ENCODE measurements at regions not wholly inside any gene's neighbourhood (a gene's known extent, or its start where the extent isn't known, plus 50 kb on each side); places are given as distances from the start of the nearest gene placed in this dataset.

DNA sequence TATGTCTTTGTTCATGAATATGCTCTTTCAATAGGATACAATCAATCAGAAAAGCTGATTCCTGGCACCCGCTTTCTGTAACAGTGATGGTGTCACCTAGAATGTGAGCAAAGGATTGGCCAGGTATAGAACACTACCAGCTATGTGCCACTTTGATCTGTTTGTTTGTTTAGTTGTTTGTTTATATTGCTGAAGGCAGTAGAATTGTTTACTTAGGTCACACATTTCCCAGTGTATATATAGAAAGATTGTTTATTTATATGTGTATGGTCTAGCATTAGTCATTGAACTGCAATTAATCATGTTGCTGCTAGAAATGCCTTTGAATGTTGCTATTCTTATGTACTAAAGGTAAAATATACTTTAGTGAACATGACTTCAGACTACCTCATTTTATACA lies 1678.6 kb upstream of the CELF4 start:
- no peak overlapping the region for H2AFZ ChIP-seq (ENCODE audit: low read length)
- H3K18ac ChIP-seq (ENCODE audit: extremely low read depth, low read length) = no peak overlapping the region
- ChIA-PET POLR2A (ENCODE audit: partially characterized antibody) (no interaction called here), CTCF (ENCODE audit: partially characterized antibody) (no interaction called here)
- no peaks in the 10 kb centered on the region for H3K4me1 ChIP-seq (replicated peaks in 1 of 4; ENCODE audit: control insufficient read depth in 3 of 4, insufficient read depth in 4 of 4, low read length in 3 of 4)
- no peaks in the 10 kb centered on the region for H3K79me2 ChIP-seq (ENCODE audit: control insufficient read depth in 1 of 2, insufficient read depth in 2 of 2, low read length in 2 of 2)
- H2BK20ac ChIP-seq (ENCODE audit: low read length) = no peak overlapping the region
- DNase-seq (ENCODE audit: low read depth in 1 of 2, low spot score in 2 of 2) = no peak
- H2BK12ac ChIP-seq (ENCODE audit: low read depth, low read length) = no peak overlapping the region
- no peak overlapping the region for H3K23ac ChIP-seq (ENCODE audit: insufficient read length)
- no peak overlapping the region for H3K4ac ChIP-seq (replicated peaks; ENCODE audit: insufficient read length, low read depth, low read length)
- no peak overlapping the region for H3K9ac ChIP-seq (replicated peaks in 1 of 4; ENCODE audit: extremely low read depth in 1 of 4, low read depth in 3 of 4, low read length in 3 of 4)
- no peaks in the 10 kb centered on the region; a peak in 1 of 8 replicates for H3K36me3 ChIP-seq (ENCODE audit: control insufficient read depth in 2 of 4, insufficient read depth in 4 of 4, low read length in 3 of 4)
- 100% methylated on average over 1 of the region's 1 CpG; no CpG with 5 or more reads in 1 of the 2 experiments for WGBS, 2 experiments (ENCODE audit: extremely low coverage in 1 of 2, insufficient coverage in 1 of 2, insufficient read length in 1 of 2, insufficient replicate concordance in 2 of 2, low coverage in 1 of 2, low lambda C conversion rate in 2 of 2, missing lambda C conversion rate in 1 of 2)
- no peak overlapping the region for H4K8ac ChIP-seq (ENCODE audit: extremely low read depth, insufficient read depth, low read length)
- H3K14ac ChIP-seq (ENCODE audit: insufficient read length) = no peak overlapping the region
- no peaks in the 10 kb centered on the region for H4K20me1 ChIP-seq (replicated peaks in 1 of 2; ENCODE audit: control insufficient read depth in 1 of 2, insufficient read depth in 2 of 2, low read length in 2 of 2)
- FAIRE-seq = no peak
- H3K9me3 ChIP-seq (ENCODE audit: insufficient read depth in 2 of 2, low read depth in 1 of 2, low read length in 1 of 2) = no peaks in the 10 kb centered on the region
- no peak overlapping the region for H3K56ac ChIP-seq (replicated peaks; ENCODE audit: insufficient read length, low read depth, low read length)
- no peak overlapping the region for H4K5ac ChIP-seq (ENCODE audit: insufficient read length, low read depth, low read length)
- no peak for TF ChIP-seq YY1 (IDR thresholded peaks at IDR 0.05; ENCODE audit: low read depth, low read length)
- TF ChIP-seq JUND (IDR thresholded peaks at IDR 0.05; ENCODE audit: low read length) = no peak
- H2BK15ac ChIP-seq (ENCODE audit: low read length) = no peak overlapping the region
- H3K79me1 ChIP-seq (ENCODE audit: low read depth, low read length) = no peaks in the 10 kb centered on the region
- no peak overlapping the region for H2BK120ac ChIP-seq (replicated peaks; ENCODE audit: low read depth, low read length)
- no peak overlapping the region for H3K27ac ChIP-seq (ENCODE audit: low read depth, low read length)
- H3K4me2 ChIP-seq (ENCODE audit: insufficient read depth in 1 of 2, low read depth in 2 of 2, low read length in 2 of 2) = no peak overlapping the region
- H3K23me2 ChIP-seq (ENCODE audit: low read depth, low read length) = no peaks in the 10 kb centered on the region
- H2AK5ac ChIP-seq (ENCODE audit: low read depth, low read length) = no peak overlapping the region
- H4K91ac ChIP-seq (replicated peaks; ENCODE audit: insufficient read length, low read length) = no peak overlapping the region
- H2BK5ac ChIP-seq (ENCODE audit: low read depth, low read length) = no peak overlapping the region
- H3K4me3 ChIP-seq (ENCODE audit: extremely low read depth in 1 of 4, insufficient read depth in 2 of 4, low read depth in 3 of 4, low read length in 4 of 4) = no peak overlapping the region
- no peaks in the 10 kb centered on the region for H3K27me3 ChIP-seq (replicated peaks in 1 of 4; ENCODE audit: control insufficient read depth in 3 of 4, extremely low read depth in 1 of 4, insufficient read depth in 3 of 4, low read length in 3 of 4)

All from H1 (cell line).